ENCODE measurements at regions not wholly inside any gene's neighbourhood (a gene's known extent, or its start where the extent isn't known, plus 50 kb on each side); places are given as distances from the start of the nearest gene placed in this dataset.

- TF ChIP-seq POLR2A (IDR thresholded peaks at IDR 0.05) (no peak), EP300 (IDR thresholded peaks at IDR 0.05) (no peak)
These were observed 76.6 kb upstream of the PFKP start for GRCh38 chr10:2990764-2991163.
